NCI-H748 (cell line): ENCODE measurements at regions not wholly inside any gene's neighbourhood (a gene's known extent, or its start where the extent isn't known, plus 50 kb on each side); places are given as distances from the start of the nearest gene placed in this dataset.
A peak's percentile ranks its signal among the peaks of the same experiment; 100 is the strongest.
"Not testable (repeated sequence)": the region's sequence is repeated elsewhere in the genome, so short reads cannot be mapped to it uniquely, and the experiment has no call there.

Experiments
- DNase-seq: peaks from one replicate; lab custom pipeline; 2025; ENCODE audit not compliant: unreplicated experiment; lab: John Stamatoyannopoulos, UW

DNA sequence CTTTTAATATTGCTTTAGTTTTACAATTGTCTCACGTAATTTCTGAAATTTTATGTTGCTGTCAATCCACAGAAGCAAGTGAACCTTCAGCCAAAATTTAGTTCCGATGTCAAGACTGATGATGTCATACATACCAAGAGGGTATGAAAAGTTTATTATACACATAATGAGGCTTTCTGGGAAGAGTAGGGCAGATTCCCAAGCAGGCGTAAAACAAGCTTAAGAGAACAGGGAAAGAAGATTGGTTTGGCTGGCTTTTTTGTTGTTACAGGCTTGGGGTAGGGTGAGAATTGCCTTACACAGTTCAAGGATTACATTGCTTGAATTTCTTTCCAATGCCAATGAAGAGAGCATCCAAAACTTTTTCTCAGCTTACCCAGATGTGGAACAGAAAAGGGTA is 1962.9 kb upstream of the CDH6 start:
- no peak for DNase-seq

DNA sequence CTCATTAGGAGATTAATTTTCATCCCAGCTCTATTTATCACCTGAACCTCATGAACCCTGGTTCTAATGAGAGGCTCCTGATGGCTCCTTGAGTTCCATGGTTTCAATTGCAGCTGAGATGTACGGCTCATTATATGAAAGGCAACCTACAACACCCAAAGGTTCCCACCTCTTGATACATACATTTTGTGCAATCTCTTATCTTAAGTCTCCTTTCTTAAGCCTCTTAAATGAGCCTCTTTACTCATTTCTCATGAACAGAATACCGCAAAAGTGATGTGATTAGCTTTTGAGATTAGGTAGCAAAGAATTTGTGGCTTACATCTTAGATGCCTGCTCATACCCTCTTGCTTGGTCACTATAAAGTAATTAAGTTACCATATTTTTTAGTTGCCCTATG is 1964.0 kb upstream of the CDH6 start:
- DNase-seq, result no peak

- peak; percentile 69 for DNase-seq
Observed at GRCh38 chr5:29218138-29218537, 1975.3 kb upstream of the CDH6 start.

DNA sequence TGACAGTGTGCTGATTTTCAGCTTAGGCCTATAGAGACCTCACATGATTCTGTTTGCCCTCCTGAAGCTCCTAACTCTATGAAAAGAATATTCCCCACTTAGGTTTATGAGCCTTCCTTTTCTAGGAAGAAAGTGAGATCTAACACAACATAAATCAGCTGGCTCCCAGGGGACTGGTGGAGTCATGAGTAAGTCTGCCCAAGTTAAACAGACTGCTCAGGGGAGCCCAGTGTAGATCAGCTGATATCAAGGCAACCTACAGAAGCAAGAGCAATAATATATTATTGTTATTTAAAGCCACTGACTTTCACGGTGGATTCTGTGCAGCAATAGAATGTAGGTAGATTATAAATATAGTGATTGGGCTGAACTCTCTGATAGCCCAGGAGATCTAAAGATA is 1978.6 kb upstream of the CDH6 start:
- no peak for DNase-seq

GRCh38 chr5:29213475-29213874 is 1980.0 kb upstream of the CDH6 start:
- no peak for DNase-seq

- DNase-seq, result no peak
Observed at GRCh38 chr5:29208024-29208423, 1985.5 kb upstream of the CDH6 start.

GRCh38 chr5:29203049-29203448 is 1990.4 kb upstream of the CDH6 start:
- no peak for DNase-seq

- DNase-seq, result no peak
Observed at GRCh38 chr5:29197631-29198454, 1995.6 kb upstream of the CDH6 start.

- DNase-seq, result peak; percentile 68
Observed at GRCh38 chr5:29193972-29194371, 1999.5 kb upstream of the CDH6 start.

- peak; percentile 89 for DNase-seq
Observed at GRCh38 chr5:29191269-29192048, 2002.0 kb upstream of the CDH6 start.

- not testable (repeated sequence) for DNase-seq
Observed at GRCh38 chr5:29190398-29190797, 2003.1 kb upstream of the CDH6 start.

- not testable (repeated sequence) for DNase-seq
Observed at GRCh38 chr5:29186380-29186779, 2007.1 kb upstream of the CDH6 start.

- DNase-seq, result no peak
Observed at GRCh38 chr5:29185558-29185957, 2007.9 kb upstream of the CDH6 start.

DNA sequence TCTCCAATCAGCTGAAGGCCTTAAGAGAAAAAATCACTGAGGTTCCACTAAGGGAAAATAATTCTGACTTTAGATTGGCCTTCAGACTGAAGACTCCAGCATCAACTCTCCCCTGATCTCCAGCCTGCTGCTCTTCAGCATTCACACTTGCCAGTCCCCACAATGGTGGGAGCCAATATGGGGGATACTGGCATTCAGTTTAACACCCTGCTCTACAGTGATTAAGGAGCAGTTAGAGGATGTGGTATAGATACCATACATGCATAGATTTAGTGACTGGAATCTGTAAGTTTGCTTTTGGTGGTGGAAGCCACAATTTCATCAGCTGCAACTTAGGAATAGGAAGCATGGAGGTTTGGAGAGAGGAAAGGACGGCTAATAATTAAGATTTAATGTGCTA is 2017.7 kb upstream of the CDH6 start:
- no peak for DNase-seq

GRCh38 chr5:29170599-29170998 is 2022.9 kb upstream of the CDH6 start:
- DNase-seq, result no peak

- DNase-seq, result no peak
Observed at GRCh38 chr5:29169886-29170285, 2023.6 kb upstream of the CDH6 start.

DNA sequence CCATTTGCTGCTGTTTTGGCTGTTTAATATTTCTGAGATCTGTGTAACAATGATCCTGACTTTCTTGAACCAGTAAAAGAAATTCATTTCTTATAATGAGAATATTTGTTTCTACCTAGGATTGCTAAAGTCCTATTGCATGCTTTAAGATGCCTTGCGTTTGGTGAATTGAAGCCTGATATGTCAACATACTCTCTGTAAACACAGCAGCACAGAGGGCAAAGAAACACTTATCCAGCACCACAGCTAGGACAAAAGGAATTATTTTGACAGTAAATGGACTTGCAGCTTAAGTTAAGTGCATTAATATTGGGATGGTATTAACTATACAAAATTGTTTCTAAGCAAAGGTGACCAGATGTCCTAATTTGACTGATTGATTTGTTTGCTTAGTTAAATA is 2031.2 kb upstream of the CDH6 start:
- DNase-seq, result peak; percentile 96

- DNase-seq, result peak; percentile 74
Observed at GRCh38 chr5:29161399-29162291, 2031.8 kb upstream of the CDH6 start.

DNA sequence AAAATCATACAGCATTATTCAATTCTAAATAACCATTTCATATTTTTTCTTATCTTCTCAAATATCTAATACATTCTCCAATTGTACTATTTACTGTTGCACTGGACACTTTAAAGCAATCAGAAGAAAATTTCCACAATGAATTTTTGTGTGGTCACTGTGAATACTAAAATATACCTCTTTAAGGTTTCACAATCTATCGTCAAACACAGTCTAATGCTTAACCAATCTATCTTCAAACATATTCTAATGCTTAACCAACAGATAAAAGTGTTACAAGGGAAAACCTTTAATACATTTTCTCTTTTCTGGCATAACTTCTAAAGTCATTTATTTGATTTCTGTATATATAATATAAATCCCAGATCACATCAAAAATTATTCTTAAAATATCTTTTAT is 2035.5 kb upstream of the CDH6 start:
- no peak for DNase-seq

DNA sequence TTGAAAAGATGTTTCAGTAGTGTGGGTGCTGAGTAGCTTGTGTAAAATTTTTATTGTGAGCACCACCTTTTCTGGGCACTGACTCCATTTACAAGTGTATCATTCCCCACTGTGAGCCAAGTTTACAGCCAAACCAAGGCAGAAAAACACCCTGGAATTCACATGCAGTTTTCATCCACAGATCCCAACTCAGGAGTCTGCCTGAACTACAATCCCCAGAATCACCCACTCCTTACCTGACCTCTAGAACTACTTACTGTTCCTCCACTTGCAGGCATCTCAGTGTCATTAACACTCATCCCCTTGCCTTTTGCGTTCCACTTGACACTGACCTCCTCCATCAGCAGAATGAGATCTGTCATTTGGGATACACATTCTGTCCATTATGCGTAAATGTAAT is 2042.6 kb upstream of the CDH6 start:
- no peak for DNase-seq

DNA sequence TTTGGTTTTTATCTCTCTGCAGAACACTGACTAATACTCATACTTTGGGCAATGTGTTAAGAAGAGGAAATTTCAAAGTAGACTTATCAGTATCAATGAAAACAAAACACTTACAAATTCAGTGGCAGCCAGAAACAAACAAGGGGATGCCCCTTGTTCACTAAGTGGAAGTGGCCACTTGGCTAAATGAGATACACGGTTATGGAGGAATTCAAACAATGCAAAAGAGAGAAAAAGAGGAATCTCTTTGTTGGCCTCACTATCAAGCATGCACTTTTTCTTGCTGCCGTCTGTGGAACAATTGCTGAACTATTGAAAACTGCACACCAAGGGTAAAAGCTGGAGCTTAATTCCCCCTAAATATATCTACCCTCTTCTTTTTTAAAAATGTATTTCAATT is 2044.9 kb upstream of the CDH6 start:
- no peak for DNase-seq
